ENCODE measurements at regions not wholly inside any gene's neighbourhood (a gene's known extent, or its start where the extent isn't known, plus 50 kb on each side); places are given as distances from the start of the nearest gene placed in this dataset.
"Not testable (repeated sequence)": the region's sequence is repeated elsewhere in the genome, so short reads cannot be mapped to it uniquely, and the experiment has no call there.

DNA sequence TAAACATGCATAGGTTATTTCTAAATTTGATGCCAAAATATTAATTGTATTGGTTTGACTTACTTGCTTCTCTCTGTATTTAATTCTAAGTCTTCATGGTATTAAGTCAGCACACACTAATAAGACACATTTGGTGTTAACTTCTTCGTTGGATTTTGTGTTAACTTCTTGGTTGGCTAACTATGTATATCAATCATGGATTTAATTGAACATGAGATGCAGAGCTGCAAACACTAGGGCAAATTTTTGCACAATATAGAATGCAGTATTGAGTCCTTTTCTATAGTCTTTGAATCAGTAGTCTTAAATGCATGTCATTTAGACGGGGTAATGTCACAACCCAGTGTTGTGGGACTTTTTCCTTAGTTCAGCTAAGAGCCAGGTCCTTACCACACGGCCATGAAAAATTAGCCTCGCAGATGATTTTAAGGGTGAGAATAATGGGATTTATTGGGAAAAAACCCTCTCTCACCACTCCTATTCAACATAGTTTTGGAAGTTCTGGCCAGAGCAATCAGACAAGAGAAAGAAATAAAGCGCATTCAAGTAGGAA, 142.9 kb upstream of the TRIM24 start:
- Histone ChIP-seq H3K79me2 (ENCODE audit: insufficient read depth) (no peaks in the 10 kb centered on the region), H3F3A (ENCODE audit: insufficient read depth) (no peaks in the 10 kb centered on the region), H2AFZ (no peak overlapping the region), H3K36me3 (ENCODE audit: low read depth) (no peaks in the 10 kb centered on the region), H3K27ac (no peak overlapping the region), H3K4me3 (no peak overlapping the region), H3K9me2 (ENCODE audit: insufficient read depth) (no peaks in the 10 kb centered on the region), H3K9me3 (ENCODE audit: low read depth) (no peaks in the 10 kb centered on the region), H3K4me2 (ENCODE audit: unreplicated experiment) (no peak overlapping the region), H3K9ac (no peak overlapping the region), H4K20me1 (ENCODE audit: insufficient read depth) (no peaks in the 10 kb centered on the region), H3K4me1 (ENCODE audit: insufficient read depth) (no peaks in the 10 kb centered on the region), H3K27me3 (replicated peaks; ENCODE audit: insufficient read depth) (no peaks in the 10 kb centered on the region)
- DNase-seq: no peak
- TF ChIP-seq EZH2 (IDR thresholded peaks at IDR 0.05; ENCODE audit: insufficient read depth, poor library complexity, severe bottlenecking): no peak
- TF ChIP-seq EZH2phosphoT487 (IDR thresholded peaks at IDR 0.05; ENCODE audit: insufficient read depth, low read depth): no peak
- WGBS, 2 experiments (ENCODE audit: low coverage in 1 of 2, low lambda C conversion rate in 2 of 2, missing lambda C conversion rate in 2 of 2): 17 to 22% methylated on average over 5 of the region's 5 CpGs
- in situ Hi-C loops (cut with MboI): no loop called here

DNA sequence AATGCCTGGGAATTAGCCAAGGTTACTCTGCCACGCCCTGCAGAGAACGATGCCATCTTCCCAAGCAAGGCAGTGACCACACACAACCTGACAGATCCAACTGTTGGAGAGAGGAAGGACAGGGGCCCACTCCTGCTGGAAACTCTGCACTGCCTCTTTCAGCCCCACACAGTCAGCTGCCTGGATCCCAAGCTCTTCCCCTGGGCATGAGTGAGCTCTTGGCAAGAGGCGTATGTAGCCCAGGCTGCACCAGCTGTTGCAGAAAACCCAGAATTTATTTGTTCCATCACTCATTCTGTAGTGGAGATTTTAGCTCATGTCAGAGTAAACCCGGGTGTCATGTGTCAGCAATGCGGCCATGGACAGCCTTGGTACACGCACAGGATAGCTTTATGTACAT, 135.1 kb upstream of the TRIM24 start:
- no peak overlapping the region for H3K4me3 ChIP-seq
- H3K79me2 ChIP-seq (ENCODE audit: insufficient read depth): no peaks in the 10 kb centered on the region
- no peak overlapping the region for H3K9ac ChIP-seq
- no peaks in the 10 kb centered on the region for H4K20me1 ChIP-seq (ENCODE audit: insufficient read depth)
- H3K4me1 ChIP-seq (ENCODE audit: insufficient read depth): no peaks in the 10 kb centered on the region
- no peak overlapping the region for H3K27ac ChIP-seq
- H3K27me3 ChIP-seq (replicated peaks; ENCODE audit: insufficient read depth): no peaks in the 10 kb centered on the region
- TF ChIP-seq EZH2phosphoT487 (IDR thresholded peaks at IDR 0.05; ENCODE audit: insufficient read depth, low read depth): no peak
- TF ChIP-seq EZH2 (IDR thresholded peaks at IDR 0.05; ENCODE audit: insufficient read depth, poor library complexity, severe bottlenecking): no peak
- H3F3A ChIP-seq (ENCODE audit: insufficient read depth): no peaks in the 10 kb centered on the region
- DNase-seq: no peak
- WGBS, 2 experiments (ENCODE audit: low coverage in 1 of 2, low lambda C conversion rate in 2 of 2, missing lambda C conversion rate in 2 of 2): 39 to 43% methylated on average over 6 of the region's 6 CpGs
- H3K9me3 ChIP-seq (ENCODE audit: low read depth): no peaks in the 10 kb centered on the region
- H3K4me2 ChIP-seq (ENCODE audit: unreplicated experiment): no peak overlapping the region
- H3K36me3 ChIP-seq (ENCODE audit: low read depth): no peaks in the 10 kb centered on the region
- no peaks in the 10 kb centered on the region for H3K9me2 ChIP-seq (ENCODE audit: insufficient read depth)
- in situ Hi-C loops (cut with MboI): no loop called here
- no peak overlapping the region for H2AFZ ChIP-seq

DNA sequence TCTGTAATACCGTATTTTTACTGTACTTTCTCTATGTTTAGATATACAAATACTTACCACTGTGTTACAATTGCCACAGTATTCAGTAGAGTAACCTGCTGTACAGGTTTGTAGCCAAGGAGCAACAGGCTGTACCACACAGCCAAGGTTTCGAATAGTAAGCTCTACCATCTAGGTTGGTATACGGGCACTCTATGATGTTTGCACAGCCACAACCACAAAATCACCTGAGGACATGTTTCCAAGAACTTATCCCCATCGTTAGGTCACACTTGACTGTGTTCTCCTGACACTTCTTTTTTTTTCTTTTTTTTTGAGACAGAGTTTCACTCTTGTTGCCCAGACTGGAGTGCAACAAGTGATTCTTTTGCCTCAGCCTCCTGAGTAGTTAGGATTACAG, 134.6 kb upstream of the TRIM24 start:
- TF ChIP-seq EZH2phosphoT487 (IDR thresholded peaks at IDR 0.05; ENCODE audit: insufficient read depth, low read depth) (no peak), EZH2 (IDR thresholded peaks at IDR 0.05; ENCODE audit: insufficient read depth, poor library complexity, severe bottlenecking) (no peak)
- Histone ChIP-seq H3K36me3 (ENCODE audit: low read depth) (no peaks in the 10 kb centered on the region), H4K20me1 (ENCODE audit: insufficient read depth) (no peaks in the 10 kb centered on the region), H2AFZ (no peak overlapping the region), H3K9me2 (ENCODE audit: insufficient read depth) (no peaks in the 10 kb centered on the region), H3K4me2 (ENCODE audit: unreplicated experiment) (no peak overlapping the region), H3K4me1 (ENCODE audit: insufficient read depth) (no peaks in the 10 kb centered on the region), H3K27ac (no peak overlapping the region), H3K9me3 (ENCODE audit: low read depth) (no peaks in the 10 kb centered on the region), H3K27me3 (replicated peaks; ENCODE audit: insufficient read depth) (no peaks in the 10 kb centered on the region), H3F3A (ENCODE audit: insufficient read depth) (no peaks in the 10 kb centered on the region), H3K9ac (no peak overlapping the region), H3K79me2 (ENCODE audit: insufficient read depth) (no peaks in the 10 kb centered on the region), H3K4me3 (no peak overlapping the region)
- DNase-seq: no peak
- 16 to 22% methylated on average over 4 of the region's 4 CpGs for WGBS, 2 experiments (ENCODE audit: low coverage in 1 of 2, low lambda C conversion rate in 2 of 2, missing lambda C conversion rate in 2 of 2)
- in situ Hi-C loops (cut with MboI): no loop called here

DNA sequence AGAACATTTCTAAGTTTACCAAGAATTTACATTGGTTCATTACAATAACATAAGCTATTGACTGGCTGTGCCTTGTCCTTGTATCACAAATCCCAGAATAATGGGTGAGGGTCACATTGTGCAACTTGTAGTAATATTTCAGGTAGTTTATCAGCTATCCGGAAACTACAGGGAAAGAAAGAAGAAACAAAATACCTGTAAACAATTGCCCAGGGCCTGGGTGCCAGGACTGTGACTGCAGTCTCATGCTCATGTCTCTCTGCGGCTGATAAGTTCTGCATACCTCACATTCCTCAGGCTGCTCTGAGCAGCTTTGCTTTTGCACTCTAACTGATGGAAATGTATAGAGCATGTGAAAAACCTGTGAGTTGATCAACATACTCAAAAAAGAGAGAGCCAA, 131.8 kb upstream of the TRIM24 start:
- no peaks in the 10 kb centered on the region for H3K4me1 ChIP-seq (ENCODE audit: insufficient read depth)
- 45% methylated on average over 2 of the region's 2 CpGs for WGBS, 2 experiments (ENCODE audit: low coverage in 1 of 2, low lambda C conversion rate in 2 of 2, missing lambda C conversion rate in 2 of 2)
- H3F3A ChIP-seq (ENCODE audit: insufficient read depth): no peaks in the 10 kb centered on the region
- no peak overlapping the region for H3K4me3 ChIP-seq
- TF ChIP-seq EZH2phosphoT487 (IDR thresholded peaks at IDR 0.05; ENCODE audit: insufficient read depth, low read depth) (no peak), EZH2 (IDR thresholded peaks at IDR 0.05; ENCODE audit: insufficient read depth, poor library complexity, severe bottlenecking) (no peak)
- H3K9ac ChIP-seq: no peak overlapping the region
- H3K9me2 ChIP-seq (ENCODE audit: insufficient read depth): no peaks in the 10 kb centered on the region
- no peaks in the 10 kb centered on the region for H3K27me3 ChIP-seq (replicated peaks; ENCODE audit: insufficient read depth)
- no peak overlapping the region for H2AFZ ChIP-seq
- in situ Hi-C loops (cut with MboI): no loop called here
- no peak overlapping the region for H3K4me2 ChIP-seq (ENCODE audit: unreplicated experiment)
- H3K27ac ChIP-seq: no peak overlapping the region
- no peaks in the 10 kb centered on the region for H3K9me3 ChIP-seq (ENCODE audit: low read depth)
- H4K20me1 ChIP-seq (ENCODE audit: insufficient read depth): no peaks in the 10 kb centered on the region
- H3K36me3 ChIP-seq (ENCODE audit: low read depth): no peaks in the 10 kb centered on the region
- no peaks in the 10 kb centered on the region for H3K79me2 ChIP-seq (ENCODE audit: insufficient read depth)
- DNase-seq: no peak

DNA sequence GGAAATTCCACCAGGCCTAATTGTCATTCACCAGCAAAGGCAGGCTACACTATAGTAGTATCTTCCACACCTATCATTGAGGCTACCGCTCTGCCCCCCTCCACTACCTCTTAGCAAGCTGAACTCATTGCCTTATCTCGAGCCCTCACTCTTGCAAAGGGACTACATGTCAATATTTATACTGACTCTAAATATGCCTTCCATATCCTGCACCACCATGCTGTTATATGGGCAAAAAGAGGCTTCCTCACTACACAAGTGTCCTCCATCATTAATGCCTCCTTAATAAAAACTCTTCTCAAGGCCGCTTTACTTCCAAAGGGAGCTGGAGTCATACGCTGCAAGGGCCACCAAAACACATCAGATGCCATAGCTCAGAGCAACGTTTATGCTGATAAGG, 127.2 kb upstream of the TRIM24 start:
- WGBS, 2 experiments (ENCODE audit: low coverage in 1 of 2, low lambda C conversion rate in 2 of 2, missing lambda C conversion rate in 2 of 2): 17 to 23% methylated on average over 5 of the region's 5 CpGs
- H3K27me3 ChIP-seq (replicated peaks; ENCODE audit: insufficient read depth); H3K9me3 ChIP-seq (ENCODE audit: low read depth); H3K9ac ChIP-seq; H3K4me2 ChIP-seq (ENCODE audit: unreplicated experiment); H4K20me1 ChIP-seq (ENCODE audit: insufficient read depth); H3K9me2 ChIP-seq (ENCODE audit: insufficient read depth); H3K4me3 ChIP-seq; H3K79me2 ChIP-seq (ENCODE audit: insufficient read depth); in situ Hi-C loops (cut with MboI); H2AFZ ChIP-seq; H3K36me3 ChIP-seq (ENCODE audit: low read depth); H3K4me1 ChIP-seq (ENCODE audit: insufficient read depth); DNase-seq; H3F3A ChIP-seq (ENCODE audit: insufficient read depth); H3K27ac ChIP-seq: not testable (repeated sequence)
